ENCODE measurements at regions not wholly inside any gene's neighbourhood (a gene's known extent, or its start where the extent isn't known, plus 50 kb on each side); places are given as distances from the start of the nearest gene placed in this dataset.
"Not testable (repeated sequence)": the region's sequence is repeated elsewhere in the genome, so short reads cannot be mapped to it uniquely, and the experiment has no call there.

- peak; percentile 76 for DNase-seq
Measured at GRCh38 chr16:27639561-27640276, 89.8 kb downstream of the KATNIP start.

- DNase-seq, result no peak
Measured at GRCh38 chr16:27640277-27640600, 90.3 kb downstream of the KATNIP start.

GRCh38 chr16:27641260-27641659 is 91.3 kb downstream of the KATNIP start:
- no peak for DNase-seq

GRCh38 chr16:27641734-27642415 is 91.9 kb downstream of the KATNIP start:
- DNase-seq, result not testable (repeated sequence)

GRCh38 chr16:27642756-27643155 is 92.8 kb downstream of the KATNIP start:
- DNase-seq, result peak; percentile 4

- DNase-seq, result no peak
Measured at GRCh38 chr16:27644165-27644564, 94.2 kb downstream of the KATNIP start.

- DNase-seq, result no peak
Measured at GRCh38 chr16:27645396-27645795, 95.5 kb downstream of the KATNIP start.

- DNase-seq, result no peak
Measured at GRCh38 chr16:27646806-27647205, 96.9 kb downstream of the KATNIP start.

- DNase-seq, result no peak
Measured at GRCh38 chr16:27649021-27649420, 99.1 kb downstream of the KATNIP start.

- no peak for DNase-seq
Measured at GRCh38 chr16:27650073-27650701, 100.2 kb downstream of the KATNIP start.

- no peak for DNase-seq
Measured at GRCh38 chr16:27651301-27651700, 101.4 kb downstream of the KATNIP start.

GRCh38 chr16:27657811-27658210 is 107.9 kb downstream of the KATNIP start:
- no peak for DNase-seq

GRCh38 chr16:27660507-27660906 is 110.6 kb downstream of the KATNIP start:
- no peak for DNase-seq

GRCh38 chr16:27663235-27663634 is 113.3 kb downstream of the KATNIP start:
- DNase-seq, result not testable (repeated sequence)

- no peak for DNase-seq
Measured at GRCh38 chr16:27665881-27666280, 115.9 kb downstream of the KATNIP start.

- DNase-seq, result no peak
Measured at GRCh38 chr16:27670071-27670810, 120.3 kb downstream of the KATNIP start.

GRCh38 chr16:27671410-27671809 is 121.5 kb downstream of the KATNIP start:
- DNase-seq, result no peak

- no peak for DNase-seq
Measured at GRCh38 chr16:27676839-27677238, 126.9 kb downstream of the KATNIP start.

GRCh38 chr16:27677263-27677662 is 127.3 kb downstream of the KATNIP start:
- DNase-seq, result no peak

- DNase-seq, result no peak
Measured at GRCh38 chr16:27678955-27679354, 129.0 kb downstream of the KATNIP start.

GRCh38 chr16:27679899-27680298 is 130.0 kb downstream of the KATNIP start:
- DNase-seq, result no peak

GRCh38 chr16:27681681-27682080 is 131.7 kb downstream of the KATNIP start:
- DNase-seq, result no peak

- no peak for DNase-seq
Measured at GRCh38 chr16:27684047-27684446, 134.1 kb downstream of the KATNIP start.

- DNase-seq, result no peak
Measured at GRCh38 chr16:27685807-27686206, 135.9 kb downstream of the KATNIP start.

Measured in OCI-M1 (cell line).